Keratinocyte (primary cell): ENCODE measurements at regions not wholly inside any gene's neighbourhood (a gene's known extent, or its start where the extent isn't known, plus 50 kb on each side); places are given as distances from the start of the nearest gene placed in this dataset.

Experiments
- CTCF ChIP-seq, 3 experiments: IDR thresholded peaks in 1 of 3; conservative IDR thresholded peaks in 1 of 3; optimal IDR thresholded peaks in 1 of 3; 2 replicates in 2 of 3; 3 replicates in 1 of 3; pipeline versions ENCODE3 to v1.5.1; 2011; ENCODE audit warnings: low read length in 3 of 3, mild to moderate bottlenecking in 3 of 3, moderate library complexity in 2 of 3, control low read depth in 1 of 3, inconsistent platforms in 1 of 3; ENCODE audit not compliant: insufficient read depth in 2 of 3; ENCODE audit errors: extremely low read depth in 1 of 3
- EZH2 ChIP-seq: IDR thresholded peaks from one replicate; pipeline ENCODE4 v1.6.1; 2012; ENCODE audit warnings: inconsistent platforms, mild to moderate bottlenecking, low read length, moderate library complexity

DNA sequence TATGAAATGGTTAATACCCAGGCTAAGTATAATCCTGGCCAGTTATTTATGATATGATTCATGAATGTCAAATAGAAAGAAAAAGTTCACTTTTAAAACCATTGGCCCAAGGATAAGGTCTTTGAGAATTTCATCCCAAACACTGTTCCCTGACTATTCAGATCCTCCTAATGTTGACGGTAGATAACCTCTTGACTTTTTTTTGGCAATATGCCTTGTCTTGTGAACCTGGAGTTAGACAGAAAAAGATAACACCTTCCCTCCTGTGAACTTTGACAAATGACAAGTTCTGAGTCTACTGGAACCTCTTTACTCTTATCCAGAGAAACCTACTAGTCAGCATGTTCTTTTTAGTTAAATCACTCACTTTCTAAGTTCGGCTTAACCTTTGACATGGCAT, 166.8 kb upstream of the PREP start:
- TF ChIP-seq EZH2 (no peak), CTCF (optimal IDR thresholded peaks at IDR 0.05 in 1 of 3, IDR thresholded peaks at IDR 0.05 in 1 of 3, conservative IDR thresholded peaks at IDR 0.05 in 1 of 3; ENCODE audit: extremely low read depth in 1 of 3, insufficient read depth in 2 of 3, low read length in 3 of 3) (no peak)
